ENCODE measurements at regions not wholly inside any gene's neighbourhood (a gene's known extent, or its start where the extent isn't known, plus 50 kb on each side); places are given as distances from the start of the nearest gene placed in this dataset.
"Not testable (repeated sequence)": the region's sequence is repeated elsewhere in the genome, so short reads cannot be mapped to it uniquely, and the experiment has no call there.

- FAIRE-seq: no peak
Observed at GRCh38 chr16:65583498-65583897, 461.6 kb upstream of the CDH11 start.

DNA sequence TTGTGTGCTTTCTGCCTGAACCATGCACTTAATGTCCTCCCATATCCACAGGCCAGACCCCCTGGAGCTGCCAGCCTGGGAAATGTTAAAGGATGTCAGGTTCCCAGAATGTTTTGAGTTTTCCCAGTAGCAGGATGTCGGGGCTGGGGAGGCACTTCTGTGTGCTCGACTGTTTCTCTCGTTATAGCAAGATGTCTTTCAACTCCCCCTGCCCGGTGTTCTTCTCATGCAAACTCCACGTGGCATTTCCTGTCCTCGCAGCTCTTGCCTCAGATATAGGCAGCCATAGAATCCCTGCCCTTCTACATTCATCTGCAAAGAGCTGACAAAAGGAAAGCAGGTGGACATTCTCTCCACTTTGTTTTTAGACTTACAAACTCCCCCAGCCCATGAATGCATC, 457.2 kb upstream of the CDH11 start:
- FAIRE-seq: no peak

GRCh38 chr16:65576631-65577030, 454.8 kb upstream of the CDH11 start:
- no peak for FAIRE-seq

DNA sequence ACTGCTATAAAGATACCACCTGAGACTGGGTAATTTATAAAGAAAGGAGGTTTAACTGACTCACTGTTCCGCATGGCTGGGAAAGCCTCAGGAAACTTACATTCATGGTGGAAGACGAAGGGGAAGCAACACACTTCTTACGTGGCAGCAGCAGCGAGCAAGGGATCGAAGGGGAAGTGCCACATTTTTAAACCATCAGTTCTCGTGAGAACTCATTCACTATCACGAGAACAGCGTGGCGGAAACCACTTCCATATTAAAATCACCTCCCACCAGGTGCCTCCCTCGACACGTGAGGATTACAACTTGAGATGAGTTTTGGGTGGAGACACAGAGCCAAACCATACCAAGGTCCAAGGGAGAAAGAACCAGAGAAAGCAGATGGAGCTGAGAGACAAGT, 454.3 kb upstream of the CDH11 start:
- FAIRE-seq: no peak

GRCh38 chr16:65574326-65574966, 452.6 kb upstream of the CDH11 start:
- no peak for FAIRE-seq

- FAIRE-seq: no peak
Observed at GRCh38 chr16:65572156-65572555, 450.3 kb upstream of the CDH11 start.

- FAIRE-seq: no peak
Observed at GRCh38 chr16:65570261-65570660, 448.4 kb upstream of the CDH11 start.

GRCh38 chr16:65559846-65560245, 438.0 kb upstream of the CDH11 start:
- no peak for FAIRE-seq

DNA sequence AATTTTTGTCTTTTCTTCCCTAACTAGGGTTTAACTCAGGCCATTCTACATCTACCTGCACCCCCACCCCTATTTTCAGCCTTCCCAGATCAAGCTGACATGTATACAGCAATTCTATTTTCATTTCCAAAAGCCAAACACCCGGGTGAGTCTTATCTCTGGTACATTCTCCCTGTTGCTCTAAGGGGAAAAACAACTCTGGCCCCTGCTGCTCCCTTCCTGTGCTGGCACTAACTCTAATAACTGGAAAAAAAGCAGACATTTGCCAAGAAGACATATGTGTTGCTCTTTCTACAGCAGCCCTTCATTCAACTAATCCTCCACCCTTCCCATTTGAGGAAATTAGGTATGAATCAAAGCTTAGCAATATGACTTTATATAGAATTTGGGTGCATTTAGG, 427.8 kb upstream of the CDH11 start:
- FAIRE-seq: not testable (repeated sequence)

DNA sequence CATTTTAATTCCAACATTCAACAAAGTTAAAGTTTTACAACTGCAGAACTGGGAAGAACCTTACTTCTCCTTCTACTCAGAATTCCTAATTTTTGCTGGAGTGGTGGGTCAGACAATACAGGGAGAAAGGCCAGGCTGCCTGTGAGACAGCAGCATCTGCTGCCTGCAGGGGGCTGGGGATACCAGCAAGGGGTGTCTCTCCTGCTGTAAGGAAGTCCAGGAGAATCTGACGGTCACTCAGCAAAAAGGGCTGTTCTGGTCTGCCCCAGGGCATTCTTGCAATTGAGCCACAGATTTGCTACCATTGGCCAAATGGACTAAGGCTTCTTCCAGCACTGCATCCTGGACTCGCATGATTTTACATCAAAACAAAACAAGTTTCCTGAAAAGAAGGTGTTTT, 426.6 kb upstream of the CDH11 start:
- no peak for FAIRE-seq

- no peak for FAIRE-seq
Observed at GRCh38 chr16:65547772-65548446, 426.0 kb upstream of the CDH11 start.

DNA sequence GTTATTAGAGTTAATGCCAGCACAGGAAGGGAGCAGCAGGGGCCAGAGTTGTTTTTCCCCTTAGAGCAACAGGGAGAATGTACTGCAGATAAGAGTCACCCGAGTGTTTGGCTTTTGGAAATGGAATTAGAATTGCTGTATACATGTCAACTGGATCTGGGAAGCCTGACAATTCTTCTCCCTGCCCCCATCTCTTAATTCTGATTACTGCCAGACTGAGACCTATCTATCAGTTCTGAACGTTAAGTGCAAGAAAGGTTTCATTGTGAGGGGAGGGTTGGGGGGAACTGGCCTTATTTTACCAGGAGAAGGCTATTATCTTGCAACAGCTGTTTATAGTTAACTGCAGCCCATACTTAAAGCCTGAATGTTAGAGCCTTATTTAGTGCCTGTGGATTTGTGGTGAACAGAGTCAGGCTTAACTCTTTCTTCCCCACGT, 424.5 kb upstream of the CDH11 start:
- FAIRE-seq: no peak

DNA sequence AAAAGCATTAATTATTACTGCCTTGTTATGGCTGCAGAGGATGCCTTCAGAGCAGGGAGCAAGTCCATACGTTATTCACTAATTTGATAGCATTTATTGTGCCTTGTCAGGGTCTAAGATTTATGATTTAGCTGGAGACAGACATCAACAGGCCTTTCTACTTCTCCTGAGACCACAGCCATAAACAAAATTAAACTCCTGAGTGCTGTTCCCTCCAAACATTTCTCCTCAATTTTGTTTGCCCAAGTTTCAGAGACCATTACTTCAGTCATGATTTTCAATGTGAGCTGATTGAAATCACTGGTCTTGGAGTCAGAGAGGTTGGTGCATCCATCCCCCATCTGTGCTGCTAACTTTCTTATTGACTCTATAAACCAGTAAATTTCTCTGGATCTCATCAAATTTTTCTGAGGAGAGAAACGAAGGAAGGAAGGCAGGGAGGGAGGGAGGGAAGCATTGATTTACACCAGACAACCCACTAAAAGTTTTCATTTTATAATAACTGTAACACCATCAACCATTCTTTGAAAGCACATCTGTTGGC, 423.6 kb upstream of the CDH11 start:
- no peak for FAIRE-seq

DNA sequence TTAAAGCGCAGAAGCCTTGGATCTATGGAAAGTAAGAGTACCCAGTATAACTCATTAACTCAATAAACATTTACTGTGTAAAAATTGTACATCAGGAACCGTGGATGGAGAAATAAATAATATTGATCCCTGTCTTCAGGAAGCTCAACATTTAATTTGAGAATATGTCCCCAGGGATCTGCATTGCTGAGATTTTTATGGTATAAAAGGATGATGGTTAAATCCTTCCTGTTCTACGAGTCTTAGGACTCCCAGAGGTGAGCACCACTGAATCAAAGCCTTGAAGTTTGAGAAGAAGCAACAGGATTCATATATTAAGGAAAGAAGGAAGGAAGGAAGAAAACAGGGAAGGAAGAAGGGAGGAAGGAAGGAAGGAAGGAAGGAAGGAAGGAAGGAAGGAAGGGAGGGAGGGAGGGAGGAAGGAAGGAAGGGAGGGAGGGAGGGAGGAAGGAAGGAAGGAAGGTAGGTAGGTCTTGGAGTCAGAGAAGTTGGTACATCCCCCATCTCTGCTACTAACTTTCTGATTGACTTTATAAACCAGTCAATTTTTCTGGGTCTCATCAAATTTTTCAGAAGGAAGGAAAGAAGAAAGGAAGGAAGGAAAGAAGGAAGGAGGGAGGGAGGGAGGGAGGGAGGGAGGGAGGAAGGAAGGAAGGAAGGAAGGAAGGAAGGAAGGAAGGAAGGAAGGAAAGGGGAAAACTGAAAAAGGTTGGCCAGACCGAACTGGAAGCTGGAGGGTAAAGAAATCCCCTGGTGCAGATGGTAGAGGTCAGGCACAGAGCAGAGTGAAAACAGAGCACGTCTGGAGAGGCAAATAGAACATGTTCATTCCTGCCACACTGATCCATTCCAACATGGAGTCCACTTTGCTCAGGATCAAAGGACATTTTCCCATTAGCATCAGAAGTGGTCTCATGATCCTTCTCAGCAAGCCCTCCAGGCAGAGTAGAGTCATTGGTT, 422.2 kb upstream of the CDH11 start:
- FAIRE-seq: no peak

DNA sequence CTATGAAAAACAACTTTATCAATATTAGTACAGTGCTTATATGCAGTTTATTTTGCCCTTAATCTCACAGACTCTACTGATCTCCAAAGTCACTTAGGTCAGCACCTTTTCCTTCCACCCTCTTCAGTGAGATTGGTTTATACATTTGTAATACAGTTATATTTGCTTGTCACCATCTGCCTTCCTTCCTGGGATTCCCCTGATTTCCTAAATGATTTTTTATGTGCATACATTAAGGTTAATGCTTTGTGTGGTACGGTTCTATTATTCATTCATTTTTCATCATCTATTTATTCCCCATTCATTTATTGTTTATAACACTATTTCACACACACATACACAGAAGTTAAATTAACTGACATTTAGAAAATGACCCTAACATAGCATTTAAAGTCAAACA, 419.8 kb upstream of the CDH11 start:
- no peak for FAIRE-seq

DNA sequence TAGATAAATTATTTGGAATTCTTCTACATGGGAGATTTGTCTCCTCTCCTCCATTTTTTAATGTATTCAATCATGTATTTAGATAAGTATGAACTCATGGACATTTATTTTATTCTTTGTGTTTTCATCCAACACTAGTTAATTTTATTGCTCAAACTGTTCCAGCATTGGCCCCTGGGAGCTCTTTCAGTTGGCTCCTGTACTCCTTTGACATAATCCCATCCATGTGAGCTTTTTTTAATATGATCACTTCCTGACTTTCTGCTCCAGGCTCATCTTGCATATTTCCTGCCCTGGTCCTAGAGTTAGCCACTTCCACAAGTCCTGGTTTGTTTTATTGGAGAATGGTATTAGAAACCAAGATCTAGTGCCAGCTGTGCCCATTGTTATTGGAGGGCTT, 419.0 kb upstream of the CDH11 start:
- FAIRE-seq: no peak

DNA sequence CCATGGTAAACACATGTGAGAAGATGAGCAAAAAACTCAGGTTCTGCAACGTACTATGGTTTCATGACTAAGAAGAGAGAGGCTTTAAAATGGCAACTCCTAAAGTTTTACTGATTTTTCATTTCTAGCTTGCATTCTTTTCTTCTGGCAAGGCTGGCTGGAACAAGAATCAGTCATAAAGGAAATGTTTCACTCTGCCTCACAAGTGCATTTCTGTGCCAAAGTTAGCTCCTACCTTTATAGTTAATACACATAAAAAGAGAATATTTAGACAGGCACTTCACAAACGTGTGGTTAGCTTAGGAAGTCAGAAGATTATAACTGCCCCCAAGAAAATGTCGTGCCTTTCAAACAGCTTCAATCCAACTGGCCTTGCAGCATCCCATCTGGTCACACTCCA, 417.1 kb upstream of the CDH11 start:
- no peak for FAIRE-seq

DNA sequence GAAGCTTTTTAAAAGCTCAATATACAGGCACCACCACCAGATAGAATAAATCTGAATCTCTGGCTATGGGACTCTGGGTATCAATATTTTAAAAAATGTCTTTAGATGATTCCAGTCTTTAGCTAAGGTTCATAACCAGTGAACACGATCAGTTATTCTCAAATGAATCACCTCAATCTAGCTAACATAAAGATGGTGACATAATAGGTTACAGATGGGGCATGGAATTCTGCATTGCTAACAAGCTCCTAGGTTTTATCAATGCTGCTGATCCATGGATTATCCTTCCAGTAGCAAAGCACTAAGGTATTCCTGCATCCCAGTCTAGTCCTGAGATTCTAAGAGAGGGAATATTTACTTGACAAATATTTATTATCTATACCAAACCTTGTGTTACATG, 415.5 kb upstream of the CDH11 start:
- no peak for FAIRE-seq

- FAIRE-seq: no peak
Observed at GRCh38 chr16:65534121-65534528, 412.3 kb upstream of the CDH11 start.

DNA sequence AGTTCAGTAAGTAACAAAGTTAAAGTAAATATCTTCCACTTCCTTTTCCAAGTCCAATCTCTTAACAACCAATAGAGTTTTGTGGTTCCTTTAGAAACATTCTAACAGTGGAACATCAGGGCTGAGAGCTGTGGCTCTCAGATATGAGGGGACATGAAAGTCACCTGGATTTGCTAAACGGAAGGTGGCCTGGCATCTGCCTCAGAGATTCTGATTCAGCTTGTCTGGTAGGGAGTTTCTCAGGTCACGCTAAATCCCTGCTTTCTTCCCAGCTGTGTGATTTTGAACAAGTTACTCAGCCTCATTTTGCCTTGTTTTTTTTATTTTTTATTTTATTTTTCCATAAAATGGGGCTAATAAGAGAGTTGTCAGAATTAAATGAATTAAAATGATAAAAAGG, 411.0 kb upstream of the CDH11 start:
- no peak for FAIRE-seq

DNA sequence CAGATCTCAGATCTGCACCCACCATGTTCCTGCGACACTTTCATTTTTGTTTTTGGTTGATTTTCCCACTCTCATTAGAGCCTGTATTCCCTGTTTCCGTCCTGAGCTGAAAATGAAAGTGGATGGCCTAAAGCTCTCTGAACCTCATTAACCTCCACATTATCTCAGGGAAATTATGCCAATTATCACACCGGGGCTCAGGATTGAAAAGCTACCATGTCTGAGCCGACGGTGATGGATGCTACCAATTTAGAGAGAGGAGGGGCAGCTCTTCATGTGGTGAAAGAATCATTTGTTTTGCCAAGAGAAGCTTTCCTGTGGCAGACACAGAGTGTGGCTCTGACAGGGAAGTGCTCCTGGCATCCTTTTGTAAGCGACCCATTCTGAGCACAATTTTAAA, 410.4 kb upstream of the CDH11 start:
- no peak for FAIRE-seq

- FAIRE-seq: no peak
Observed at GRCh38 chr16:65531475-65531874, 409.6 kb upstream of the CDH11 start.

DNA sequence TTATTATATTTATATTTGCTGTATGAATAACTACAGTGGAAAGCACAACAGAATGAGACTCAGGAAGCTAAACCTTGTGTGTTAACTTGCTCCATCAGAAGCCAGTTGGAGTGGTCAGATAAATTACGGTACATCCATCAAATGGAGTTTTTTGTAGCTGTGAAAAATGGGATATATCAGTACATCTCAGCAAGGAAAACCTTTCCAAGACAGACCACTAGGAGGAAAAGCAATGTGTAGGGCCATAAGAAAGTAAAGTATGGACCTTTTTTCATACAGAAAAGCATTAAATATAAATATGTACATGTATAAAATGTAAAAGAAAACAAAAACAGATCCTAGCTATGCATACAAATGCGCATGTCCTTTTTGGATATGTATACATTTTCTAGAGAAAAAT, 403.8 kb upstream of the CDH11 start:
- FAIRE-seq: no peak

- FAIRE-seq: no peak
Observed at GRCh38 chr16:65524997-65525396, 403.1 kb upstream of the CDH11 start.

All from G401.6 (cell line).